Effector memory CD4-positive, alpha-beta T cell (primary cell): ENCODE measurements at regions not wholly inside any gene's neighbourhood (a gene's known extent, or its start where the extent isn't known, plus 50 kb on each side); places are given as distances from the start of the nearest gene placed in this dataset.
"Not testable (repeated sequence)": the region's sequence is repeated elsewhere in the genome, so short reads cannot be mapped to it uniquely, and the experiment has no call there.

Experiments used
- DNase-seq, 3 donors: peaks; one replicate each; pipeline ENCODE4 v3.0.0-alpha.2; 2020
- H3K27ac ChIP-seq: 2 replicates; pipeline ENCODE4 v1.7.0; 2013; ENCODE audit warnings: mild to moderate bottlenecking, low read length, moderate library complexity; ENCODE audit not compliant: insufficient read depth, poor library complexity, severe bottlenecking
- H3K27me3 ChIP-seq: replicated peaks from 2 replicates; pipeline ENCODE4 v1.7.0; 2013; ENCODE audit warnings: mild to moderate bottlenecking, low read length; ENCODE audit not compliant: insufficient read depth, control insufficient read depth, poor library complexity, severe bottlenecking
- H3K36me3 ChIP-seq: 2 replicates; pipeline ENCODE4 v1.7.0; 2013; ENCODE audit warnings: mild to moderate bottlenecking, low read length, moderate library complexity; ENCODE audit not compliant: control insufficient read depth, insufficient read depth
- H3K4me1 ChIP-seq: 2 replicates; pipeline ENCODE4 v1.7.0; 2013; ENCODE audit warnings: low read length, mild to moderate bottlenecking; ENCODE audit not compliant: control insufficient read depth, insufficient read depth, poor library complexity, severe bottlenecking
- H3K4me3 ChIP-seq: 2 replicates; pipeline ENCODE4 v1.7.0; 2013; ENCODE audit warnings: low read length, low read depth, mild to moderate bottlenecking; ENCODE audit not compliant: insufficient read depth, poor library complexity, severe bottlenecking
- H3K9me3 ChIP-seq: 2 replicates; pipeline ENCODE4 v1.7.0; 2013; ENCODE audit warnings: mild to moderate bottlenecking, low read length, moderate library complexity; ENCODE audit not compliant: control insufficient read depth

DNA sequence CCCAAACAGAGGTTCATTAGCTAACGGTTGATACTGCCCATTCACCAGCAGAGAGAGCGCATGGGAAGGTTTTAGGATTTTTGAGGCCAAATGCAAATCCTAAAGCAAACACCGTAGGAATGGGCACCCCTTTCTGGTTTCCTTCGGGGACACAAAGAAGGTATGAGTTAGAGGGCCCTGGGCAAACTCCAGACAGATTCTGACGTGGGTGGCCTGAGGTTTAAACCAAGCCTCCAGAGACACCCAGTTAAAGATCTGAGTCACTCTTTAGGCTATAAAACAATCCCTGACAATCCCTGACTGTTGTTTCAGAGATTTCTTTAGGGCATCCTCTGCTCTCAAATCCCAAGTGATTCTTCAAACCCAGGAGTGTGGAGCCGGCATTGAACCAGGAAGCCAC is 262.2 kb upstream of the USP9Y start:
- H3K9me3 ChIP-seq, H3K4me3 ChIP-seq, H3K4me1 ChIP-seq, H3K36me3 ChIP-seq, DNase-seq, H3K27ac ChIP-seq, H3K27me3 ChIP-seq: not testable (repeated sequence)

DNA sequence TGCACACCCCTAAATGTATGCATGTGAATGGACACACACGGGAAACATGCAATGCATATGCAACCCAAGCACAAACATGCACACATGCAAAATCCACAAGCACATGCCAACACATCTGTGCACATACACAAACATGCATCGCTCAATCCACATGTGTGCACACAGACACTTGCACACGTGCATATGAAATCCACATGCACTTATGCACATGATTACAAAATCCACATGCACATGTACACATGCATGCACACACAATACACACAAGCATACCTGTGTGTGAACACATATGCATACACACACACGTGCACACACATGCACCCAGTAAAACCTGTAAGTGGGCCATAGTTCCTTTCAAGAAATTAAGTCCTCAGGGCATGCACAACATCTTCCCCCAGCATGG is 256.8 kb upstream of the USP9Y start:
- H3K36me3 ChIP-seq = no peaks in the 10 kb centered on the region
- H3K9me3 ChIP-seq = no peaks in the 10 kb centered on the region
- no peak for DNase-seq
- H3K27me3 ChIP-seq = no peaks in the 10 kb centered on the region
- H3K4me1 ChIP-seq = no peaks in the 10 kb centered on the region
- H3K4me3 ChIP-seq = no peak overlapping the region
- H3K27ac ChIP-seq = no peak overlapping the region

DNA sequence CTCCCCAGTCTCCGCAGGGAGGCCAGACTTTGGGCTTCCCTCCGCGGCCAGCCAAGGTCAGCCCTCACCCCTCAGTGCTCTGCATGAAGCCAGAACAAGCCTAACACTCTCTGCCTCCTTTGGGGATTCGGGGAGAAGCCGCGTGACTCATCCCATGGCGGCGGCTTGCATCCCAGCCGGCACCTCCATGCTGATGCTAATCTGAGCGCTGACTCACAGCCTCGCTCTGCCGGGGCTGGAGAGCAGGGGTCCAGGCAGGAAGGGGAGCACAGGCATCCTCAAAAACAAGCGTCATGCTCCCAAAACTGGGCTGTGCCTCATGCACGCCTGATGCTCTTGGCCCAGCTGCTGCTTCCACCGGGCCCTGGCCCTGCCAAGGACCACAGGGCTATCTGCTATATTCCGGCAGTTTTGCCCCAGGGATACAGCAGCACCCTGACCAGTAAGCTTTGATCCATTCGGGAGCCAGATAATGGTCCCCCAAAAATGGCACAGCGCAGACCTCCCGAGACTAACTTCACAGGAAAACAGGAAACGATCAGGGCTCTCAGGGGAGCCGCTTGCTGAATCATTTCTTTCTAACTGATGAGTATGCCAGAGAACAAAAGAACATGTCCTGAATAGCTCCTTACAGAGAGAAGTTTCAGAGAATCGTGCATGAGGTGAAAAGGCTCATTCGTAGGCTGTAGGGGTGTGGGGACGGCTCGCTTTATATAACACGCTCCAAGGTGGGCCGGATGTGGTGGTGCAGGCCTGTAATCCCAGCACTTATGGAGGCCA is 254.4 kb upstream of the USP9Y start:
- H3K4me3 ChIP-seq, H3K27me3 ChIP-seq, H3K4me1 ChIP-seq, H3K9me3 ChIP-seq, H3K27ac ChIP-seq, DNase-seq, H3K36me3 ChIP-seq: not testable (repeated sequence)

DNA sequence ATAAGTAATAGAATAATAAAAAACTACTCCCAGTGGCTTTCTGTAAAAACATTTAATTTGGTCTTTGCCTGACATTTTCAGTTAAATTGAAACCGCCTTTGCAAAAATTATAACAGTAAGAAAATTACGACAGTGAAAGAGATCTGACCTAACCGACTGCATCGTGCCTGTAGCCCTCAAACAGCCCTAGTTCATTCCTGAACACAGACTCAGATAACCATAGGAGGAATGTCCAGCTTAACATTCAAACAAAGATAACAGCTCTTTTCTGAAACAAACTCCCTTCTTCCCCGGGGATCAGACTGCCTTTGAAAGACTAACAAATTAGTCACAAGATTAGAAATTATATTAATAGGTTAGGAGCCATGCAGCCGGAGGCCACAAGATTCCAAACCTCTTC is 252.5 kb upstream of the USP9Y start:
- H3K9me3 ChIP-seq, DNase-seq, H3K36me3 ChIP-seq, H3K27me3 ChIP-seq, H3K4me3 ChIP-seq, H3K27ac ChIP-seq, H3K4me1 ChIP-seq: not testable (repeated sequence)

DNA sequence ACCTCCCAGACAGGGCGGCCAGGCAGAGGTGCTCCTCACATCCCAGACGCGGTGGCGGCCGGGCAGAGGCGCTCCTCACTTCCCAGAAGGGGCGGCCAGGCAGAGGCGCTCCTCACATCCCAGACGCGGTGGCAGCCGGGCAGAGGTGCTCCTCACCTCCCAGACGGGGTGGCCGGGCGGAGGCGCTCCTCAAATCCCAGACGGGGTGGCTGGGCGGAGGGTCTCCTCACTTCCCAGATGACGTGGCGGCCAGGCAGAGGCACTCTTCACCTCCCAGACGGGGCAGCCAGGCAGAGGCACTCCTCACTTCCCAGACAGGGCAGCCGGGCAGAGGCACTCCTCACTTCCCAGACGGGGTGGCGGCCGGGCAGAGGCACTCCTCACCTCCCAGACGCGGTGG is 247.7 kb upstream of the USP9Y start:
- DNase-seq, H3K27me3 ChIP-seq, H3K4me3 ChIP-seq, H3K4me1 ChIP-seq, H3K36me3 ChIP-seq, H3K9me3 ChIP-seq, H3K27ac ChIP-seq: not testable (repeated sequence)

DNA sequence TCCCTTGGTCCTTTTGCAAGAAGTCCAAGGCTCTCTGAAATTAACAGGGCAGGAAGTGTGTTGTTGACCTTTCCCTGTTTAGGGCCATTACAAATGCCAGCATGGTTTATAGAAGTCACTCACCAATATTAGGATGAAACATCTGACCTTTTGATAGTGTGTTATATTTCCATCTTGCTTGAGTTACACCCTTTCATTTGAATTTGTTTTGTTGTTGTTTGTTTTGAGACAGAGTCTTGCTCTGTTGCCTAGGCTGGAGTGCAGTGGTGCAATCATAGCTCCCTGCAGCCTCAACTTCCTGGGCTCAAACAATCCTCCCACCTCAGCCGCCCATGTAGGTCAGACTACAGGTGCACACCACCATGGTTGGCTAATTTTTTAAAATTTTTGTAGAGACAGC is 241.1 kb upstream of the USP9Y start:
- no peak overlapping the region for H3K27ac ChIP-seq
- no peaks in the 10 kb centered on the region for H3K4me1 ChIP-seq
- no peak overlapping the region for H3K4me3 ChIP-seq
- no peaks in the 10 kb centered on the region for H3K36me3 ChIP-seq
- no peaks in the 10 kb centered on the region for H3K27me3 ChIP-seq
- no peak for DNase-seq
- H3K9me3 ChIP-seq = no peaks in the 10 kb centered on the region

DNA sequence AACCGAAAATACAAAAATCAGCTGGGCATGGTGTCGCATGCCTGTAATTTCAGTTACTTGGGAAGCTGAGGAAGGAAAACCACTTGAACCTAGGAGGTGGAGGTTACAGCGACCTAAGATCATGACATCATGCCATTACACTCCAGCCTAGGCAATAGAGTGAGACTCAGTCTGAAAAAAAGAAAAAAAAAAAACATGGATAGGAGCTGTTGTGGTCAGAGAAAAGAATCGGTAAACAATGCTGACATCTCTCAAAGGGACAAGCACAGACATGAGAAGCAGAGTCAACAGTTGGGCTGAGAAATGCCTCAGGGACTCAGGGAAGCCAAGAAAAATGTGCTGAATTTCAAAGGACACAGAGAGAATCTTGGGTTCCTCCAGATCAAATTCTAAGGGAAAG is 236.9 kb upstream of the USP9Y start:
- H3K27ac ChIP-seq = no peak overlapping the region
- no peak for DNase-seq
- no peak overlapping the region for H3K4me3 ChIP-seq
- no peaks in the 10 kb centered on the region for H3K27me3 ChIP-seq
- no peaks in the 10 kb centered on the region for H3K36me3 ChIP-seq
- H3K4me1 ChIP-seq = no peaks in the 10 kb centered on the region
- no peaks in the 10 kb centered on the region for H3K9me3 ChIP-seq

DNA sequence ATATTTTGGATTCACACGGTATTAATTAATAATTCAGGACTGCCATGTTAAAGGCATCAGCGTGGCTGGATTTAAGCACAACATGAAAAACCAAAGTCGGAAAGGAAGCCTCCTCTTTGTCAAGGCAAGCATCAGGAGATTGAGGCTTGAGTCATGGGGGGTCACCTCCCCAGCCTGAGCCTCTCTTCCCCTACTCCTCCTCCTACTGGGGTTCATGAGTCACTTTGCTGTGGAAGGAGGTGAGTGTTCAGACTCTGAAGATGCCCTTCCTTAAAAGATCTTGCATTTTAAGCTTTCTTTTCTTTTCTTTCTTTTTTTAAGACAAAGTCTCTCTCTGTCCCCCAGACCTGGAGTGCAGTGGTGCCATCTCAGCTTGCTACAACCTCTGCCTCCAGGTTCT is 235.3 kb upstream of the USP9Y start:
- H3K36me3 ChIP-seq = no peaks in the 10 kb centered on the region
- no peak overlapping the region for H3K4me3 ChIP-seq
- no peaks in the 10 kb centered on the region for H3K27me3 ChIP-seq
- no peaks in the 10 kb centered on the region for H3K9me3 ChIP-seq
- H3K4me1 ChIP-seq = no peaks in the 10 kb centered on the region
- DNase-seq = no peak
- H3K27ac ChIP-seq = no peak overlapping the region

DNA sequence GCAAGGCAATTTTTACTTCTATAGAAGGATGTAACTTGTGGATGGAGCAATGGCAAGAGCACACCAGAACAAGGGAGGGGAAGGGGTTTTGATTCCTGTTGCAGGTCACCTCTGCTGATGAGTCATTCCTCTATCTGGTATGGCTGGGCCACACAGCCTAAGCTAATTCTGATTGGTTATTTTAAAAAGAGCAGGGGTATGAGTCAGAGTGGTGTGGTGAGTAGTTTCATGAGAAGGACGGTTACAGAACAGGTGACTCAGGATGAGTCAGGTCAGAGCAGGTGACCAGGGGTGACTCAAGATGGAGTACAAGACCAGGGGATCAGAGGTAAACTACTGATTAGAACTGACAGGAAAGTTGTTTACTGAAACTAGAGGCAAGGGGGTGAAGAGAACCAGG is 231.9 kb upstream of the USP9Y start:
- Histone ChIP-seq H3K36me3 (no peaks in the 10 kb centered on the region), H3K27ac (no peak overlapping the region), H3K4me1 (no peaks in the 10 kb centered on the region), H3K27me3 (no peaks in the 10 kb centered on the region), H3K4me3 (no peak overlapping the region), H3K9me3 (no peaks in the 10 kb centered on the region)
- no peak for DNase-seq

DNA sequence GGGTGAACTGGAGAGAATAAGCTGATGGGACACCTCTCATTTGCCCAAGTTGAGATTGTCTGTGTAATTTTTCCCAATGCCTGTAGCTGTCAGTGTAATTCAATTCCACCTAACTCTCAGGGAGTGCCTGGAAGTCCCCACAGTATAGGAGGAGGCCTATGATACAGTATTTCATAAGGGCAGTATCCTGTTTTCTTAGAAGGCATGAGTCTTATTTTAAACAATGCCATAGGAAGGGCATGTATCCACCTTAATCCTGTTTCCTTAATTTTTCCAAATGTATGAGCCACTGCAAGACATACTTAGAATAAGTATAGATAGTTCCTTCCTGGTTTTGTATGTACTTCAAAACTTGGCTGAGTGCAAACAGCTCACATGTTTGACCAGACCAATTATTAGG is 226.6 kb upstream of the USP9Y start:
- Histone ChIP-seq H3K9me3 (no peaks in the 10 kb centered on the region), H3K4me3 (no peak overlapping the region), H3K4me1 (no peaks in the 10 kb centered on the region), H3K27me3 (no peaks in the 10 kb centered on the region), H3K27ac (no peak overlapping the region), H3K36me3 (no peaks in the 10 kb centered on the region)
- no peak for DNase-seq
